Progenitor cell of endocrine pancreas (in vitro differentiated cells): ENCODE measurements at regions not wholly inside any gene's neighbourhood (a gene's known extent, or its start where the extent isn't known, plus 50 kb on each side); places are given as distances from the start of the nearest gene placed in this dataset.

Experiments
- DNase-seq: peaks from one replicate; pipeline ENCODE4 v3.0.0; 2021; ENCODE audit warnings: low spot score; ENCODE audit not compliant: unreplicated experiment
- H3K27ac Mint-ChIP-seq: 2 replicates; pipeline ENCODE4 v1.8.0; 2021; ENCODE audit warnings: mild to moderate bottlenecking, moderate library complexity, mixed read lengths
- H3K27me3 Mint-ChIP-seq: 2 replicates; pipeline ENCODE4 v1.8.0; 2021; ENCODE audit warnings: mixed read lengths
- H3K36me3 Mint-ChIP-seq: 2 replicates; pipeline ENCODE4 v1.8.0; 2022; ENCODE audit warnings: mixed read lengths; ENCODE audit not compliant: insufficient read depth
- H3K4me1 Mint-ChIP-seq: 2 replicates; pipeline ENCODE4 v1.8.0; 2021; ENCODE audit warnings: low read depth, mixed read lengths
- H3K4me3 Mint-ChIP-seq: 2 replicates; pipeline ENCODE4 v1.8.0; 2021; ENCODE audit warnings: low read depth, mild to moderate bottlenecking, moderate library complexity, mixed read lengths
- H3K9me3 Mint-ChIP-seq: 2 replicates; pipeline ENCODE4 v1.8.0; 2021; ENCODE audit warnings: low read depth, mixed read lengths
- CTCF ChIP-seq: fragments of 200-600 bp; sonication (generic); IDR thresholded peaks from one replicate; pipeline ENCODE4 v1.5.0; 2021; ENCODE audit warnings: antibody characterized with exemption, mild to moderate bottlenecking; ENCODE audit not compliant: unreplicated experiment

- Mint-ChIP-seq H3K4me3 (no peak overlapping the region), H3K27me3 (peaks cover 4% of the 10 kb centered on the region), H3K36me3 (no peaks in the 10 kb centered on the region), H3K9me3 (no peaks in the 10 kb centered on the region), H3K4me1 (no peaks in the 10 kb centered on the region), H3K27ac (no peak overlapping the region)
- TF ChIP-seq CTCF = no peak
- DNase-seq = no peak
Measured at GRCh38 chr1:3984586-3984985, 84.5 kb upstream of the C1orf174 start.

GRCh38 chr1:3986686-3987218 is 86.7 kb upstream of the C1orf174 start:
- no peaks in the 10 kb centered on the region for H3K9me3 Mint-ChIP-seq

GRCh38 chr1:3987669-3988235 is 87.7 kb upstream of the C1orf174 start:
- Mint-ChIP-seq H3K4me3 (no peak overlapping the region), H3K27ac (no peak overlapping the region), H3K27me3 (peaks cover 20% of the 10 kb centered on the region), H3K9me3 (no peaks in the 10 kb centered on the region), H3K4me1 (no peaks in the 10 kb centered on the region), H3K36me3 (no peaks in the 10 kb centered on the region)
- no peak for DNase-seq
- no peak for TF ChIP-seq CTCF

More at GRCh38 chr1:3986686-3987218, 86.7 kb upstream of the C1orf174 start:
- Mint-ChIP-seq H3K4me1 (no peaks in the 10 kb centered on the region), H3K36me3 (no peaks in the 10 kb centered on the region), H3K27me3 (peaks cover 15% of the 10 kb centered on the region), H3K4me3 (no peak overlapping the region), H3K27ac (no peak overlapping the region)
- no peak for DNase-seq
- no peak for TF ChIP-seq CTCF

GRCh38 chr1:3988431-3988830 is 88.4 kb upstream of the C1orf174 start:
- no peak for DNase-seq
- Mint-ChIP-seq H3K9me3 (no peaks in the 10 kb centered on the region), H3K27ac (no peak overlapping the region), H3K27me3 (peaks cover 25% of the 10 kb centered on the region), H3K4me1 (no peaks in the 10 kb centered on the region), H3K4me3 (no peak overlapping the region), H3K36me3 (no peaks in the 10 kb centered on the region)
- no peak for TF ChIP-seq CTCF

GRCh38 chr1:3989465-3989864 is 89.4 kb upstream of the C1orf174 start:
- no peak for TF ChIP-seq CTCF
- Mint-ChIP-seq H3K4me3 (no peak overlapping the region), H3K9me3 (no peaks in the 10 kb centered on the region), H3K27ac (no peak overlapping the region), H3K4me1 (no peaks in the 10 kb centered on the region), H3K27me3 (peaks cover 30% of the 10 kb centered on the region), H3K36me3 (no peaks in the 10 kb centered on the region)
- DNase-seq = no peak
